Skin of body (tissue), 1 donor: ENCODE measurements at regions not wholly inside any gene's neighbourhood (a gene's known extent, or its start where the extent isn't known, plus 50 kb on each side); places are given as distances from the start of the nearest gene placed in this dataset.

Experiments used
- DNase-seq: peaks from one replicate; lab custom pipeline; 2025; lab: John Stamatoyannopoulos, UW

DNA sequence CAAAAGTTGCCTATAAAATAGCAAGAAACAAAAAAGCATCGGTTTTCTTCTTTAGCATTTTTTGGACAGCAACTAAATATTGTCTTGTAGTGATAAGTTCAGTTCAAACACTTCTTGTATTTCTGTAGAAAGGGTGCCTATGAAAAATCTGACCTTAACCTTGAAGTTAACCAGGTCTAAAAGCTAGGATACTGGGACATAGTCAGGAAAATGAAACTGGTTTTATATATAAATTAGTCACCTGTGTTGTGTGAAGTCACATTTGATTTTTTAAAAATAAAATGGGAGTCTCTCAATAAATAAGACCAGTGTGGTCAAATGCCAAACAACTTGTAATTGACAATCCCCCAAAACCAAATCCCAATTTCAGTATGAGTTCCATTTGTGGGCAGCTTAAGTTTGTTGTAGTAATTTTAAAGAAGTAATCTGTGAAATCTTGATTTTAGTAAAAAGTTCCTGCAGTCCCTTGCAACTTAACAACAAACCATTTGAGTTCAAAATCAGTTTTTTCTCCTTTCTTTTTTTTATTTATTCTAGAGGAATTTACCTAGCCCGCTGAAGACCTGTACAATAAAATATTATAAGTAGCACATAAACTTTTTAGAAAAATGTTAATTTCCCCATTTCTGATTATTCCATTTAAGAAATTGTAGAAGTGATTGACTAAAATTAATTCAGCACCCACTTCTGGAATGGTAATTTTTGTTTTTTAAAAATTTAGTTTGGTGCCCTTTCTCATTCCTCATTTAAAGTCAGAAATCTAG, 84.5 kb upstream of the PPARA start:
- DNase-seq, result no peak

- DNase-seq, result no peak
These were observed 83.6 kb upstream of the PPARA start for GRCh38 chr22:46066691-46067090.

DNA sequence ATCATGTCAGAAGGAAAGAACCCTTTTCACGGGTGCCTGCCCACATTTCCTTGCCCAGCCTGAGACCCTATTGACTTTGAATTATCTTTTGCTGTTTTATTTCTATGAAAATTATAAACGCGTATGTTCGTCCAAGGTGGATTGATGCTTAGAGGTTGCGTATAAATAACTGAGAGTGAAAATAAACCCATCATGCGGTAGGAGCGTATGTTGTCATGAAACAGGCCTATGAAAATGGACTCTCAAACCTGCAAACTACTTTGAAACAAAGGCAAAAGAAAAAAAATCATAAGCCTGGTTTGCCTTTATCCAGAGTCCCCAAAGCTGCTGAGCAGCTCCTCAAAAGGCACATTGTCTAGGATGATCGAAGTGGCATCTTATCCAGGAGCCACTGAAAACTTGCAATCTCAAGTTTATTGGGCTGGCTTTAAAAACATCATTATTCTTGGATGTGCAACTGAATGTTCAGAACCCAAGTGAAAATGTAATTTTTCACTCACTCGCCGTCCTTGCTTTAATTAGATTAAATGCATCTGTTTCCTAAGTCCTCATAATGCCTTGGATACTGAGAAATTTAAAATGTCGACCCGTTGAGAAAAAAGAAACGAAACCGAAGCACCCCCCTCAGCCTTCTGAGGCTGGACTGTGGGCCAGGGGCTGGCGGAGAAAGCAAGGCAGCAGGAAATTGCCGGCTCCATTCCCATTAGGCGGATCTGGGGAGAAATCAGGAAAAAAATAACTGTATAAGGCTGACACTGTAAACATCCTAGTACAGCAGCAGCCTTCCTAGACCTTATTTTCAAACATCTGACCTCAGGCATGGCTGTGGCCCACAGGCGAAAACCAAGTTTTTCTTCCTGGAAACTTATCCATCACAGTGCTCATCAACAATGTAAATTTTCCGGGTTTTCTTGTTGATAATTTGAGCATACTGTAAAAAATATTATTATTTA, 82.9 kb upstream of the PPARA start:
- no peak for DNase-seq

DNA sequence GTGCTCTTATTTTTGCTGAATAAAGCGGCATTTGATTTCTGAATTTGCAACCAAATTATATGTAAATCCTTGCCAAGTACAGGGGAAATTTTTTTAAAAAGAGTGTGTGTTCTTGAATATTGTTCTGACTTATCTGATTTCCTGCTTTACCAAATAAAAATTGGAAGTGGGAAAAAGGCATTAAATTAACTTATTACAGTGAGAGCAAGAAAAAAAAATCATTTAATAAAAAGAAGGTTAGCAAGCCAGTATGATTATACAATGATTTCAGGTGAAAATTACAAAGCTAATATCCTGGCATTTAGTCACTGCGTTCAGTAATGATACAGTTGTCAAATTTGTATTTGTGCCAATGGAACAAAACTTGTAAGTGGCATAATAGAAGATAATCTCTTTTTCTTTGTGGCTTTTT, 82.1 kb upstream of the PPARA start:
- DNase-seq, result no peak

DNA sequence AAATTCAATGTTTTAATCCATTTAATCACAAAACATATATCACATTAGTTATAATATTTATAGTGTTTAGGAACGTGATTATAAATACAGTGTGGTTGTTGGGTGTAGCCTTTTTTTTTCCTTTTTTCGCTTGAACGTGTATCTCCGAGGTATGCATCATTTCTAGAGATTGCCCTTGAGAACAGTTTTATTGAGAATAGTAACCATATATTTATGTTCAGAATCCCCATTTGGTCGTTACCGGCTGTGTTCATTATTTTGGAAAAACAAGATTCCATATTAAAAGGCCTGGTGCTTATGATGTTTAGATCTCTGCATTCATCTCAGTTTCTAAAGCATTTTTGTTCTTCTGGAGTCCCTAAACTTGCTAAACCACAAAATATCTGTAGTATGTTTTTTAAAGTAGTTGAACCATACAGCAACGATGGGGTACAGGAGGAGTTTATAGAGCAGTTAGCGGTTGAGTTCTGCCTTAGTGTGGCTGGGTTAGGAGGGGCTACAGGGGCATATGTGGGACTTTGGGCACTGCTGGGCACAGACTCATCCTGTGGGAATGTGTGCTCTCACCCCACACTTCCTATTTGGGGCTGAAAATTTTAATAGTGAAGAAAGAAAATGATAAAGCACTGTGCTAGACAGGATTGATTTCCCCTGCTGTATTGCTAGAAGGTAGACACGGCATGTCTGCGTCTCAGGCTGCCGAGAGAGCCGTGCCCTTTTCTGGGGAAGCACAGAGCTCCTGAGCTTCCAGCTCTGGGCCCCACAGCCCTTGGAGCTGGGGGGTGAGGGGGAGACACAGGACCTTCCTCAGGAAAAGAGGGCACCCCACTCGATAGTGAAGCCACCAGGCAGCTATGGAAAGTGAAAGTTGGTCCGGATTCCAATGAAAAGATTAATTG, 81.5 kb upstream of the PPARA start:
- DNase-seq, result no peak

- peak; percentile 61 for DNase-seq
These were observed 80.7 kb upstream of the PPARA start for GRCh38 chr22:46069521-46070214.

- no peak for DNase-seq
These were observed 80.0 kb upstream of the PPARA start for GRCh38 chr22:46070215-46070802.

DNA sequence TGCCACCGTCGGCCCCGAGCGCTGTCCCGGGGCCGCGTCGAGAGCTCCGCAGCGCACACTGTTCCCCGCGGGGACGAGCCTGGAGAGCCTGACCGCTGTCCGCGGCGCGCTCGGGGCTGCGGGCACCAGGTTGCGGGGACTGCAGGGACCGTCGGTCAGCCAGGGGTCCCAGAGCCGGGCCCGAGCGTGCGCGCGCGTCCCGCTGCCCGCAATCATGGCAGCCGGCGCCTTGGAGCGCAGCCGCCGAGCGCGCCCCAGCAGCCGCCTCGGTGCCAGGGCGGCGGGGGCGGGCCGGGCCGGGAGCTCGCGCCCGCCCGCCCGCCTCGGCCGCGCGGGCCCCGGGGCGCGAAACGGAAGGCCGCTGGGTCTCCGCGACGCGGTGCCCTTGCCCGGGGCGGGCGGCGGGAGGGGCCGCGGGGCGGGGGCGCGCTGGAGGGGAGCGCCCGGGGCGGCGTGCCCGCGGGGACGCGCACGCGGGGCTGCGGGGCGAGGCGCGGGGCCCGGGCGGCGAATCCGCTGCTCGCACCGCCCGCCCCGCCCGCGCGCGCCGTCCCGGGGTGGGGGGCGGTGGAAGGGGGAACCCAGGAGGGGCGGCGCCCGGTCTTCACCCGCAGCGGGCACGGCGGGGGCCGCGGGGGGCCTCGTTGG, 79.4 kb upstream of the PPARA start:
- peak; percentile 86 for DNase-seq

GRCh38 chr22:46071451-46072109, 78.7 kb upstream of the PPARA start:
- peak; percentile 86 for DNase-seq

DNA sequence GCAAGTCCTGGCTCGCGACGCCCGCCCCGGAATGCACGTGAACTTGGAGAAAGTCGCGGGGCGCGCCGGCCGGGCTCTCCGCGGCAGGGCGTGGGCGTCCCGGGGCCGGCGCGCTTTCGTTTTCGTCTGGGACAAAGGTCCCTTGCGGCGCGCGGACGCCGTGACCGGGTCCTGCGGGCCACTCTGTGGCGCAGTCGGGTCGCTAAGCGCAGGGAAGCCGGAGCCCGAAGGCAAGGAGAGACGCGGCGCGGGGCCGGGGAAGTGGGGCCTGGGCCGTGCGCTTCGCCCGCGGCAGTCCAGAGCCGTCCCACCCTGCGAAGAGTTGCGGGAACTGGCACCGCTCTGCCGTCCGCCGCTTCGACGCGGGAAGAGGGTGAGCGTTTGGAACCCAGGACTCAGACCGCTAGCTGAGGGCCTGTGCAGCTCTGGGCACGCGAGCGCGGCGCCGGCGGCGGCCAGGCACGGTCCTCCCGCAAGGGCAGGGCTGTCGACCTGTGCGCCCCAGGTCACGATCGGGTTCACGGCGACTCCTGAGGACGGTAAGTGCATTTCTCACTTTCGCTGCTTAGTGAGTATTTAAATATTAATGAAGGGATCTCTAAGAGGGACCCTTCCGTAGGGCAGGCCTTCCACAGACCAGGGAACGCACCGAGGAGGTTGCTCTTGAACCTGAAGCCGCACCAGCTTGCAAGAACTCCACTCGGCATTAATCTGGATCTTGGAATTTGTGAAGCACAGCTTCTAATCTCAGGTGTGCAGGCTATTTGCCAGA, 78.0 kb upstream of the PPARA start:
- DNase-seq, result no peak

- no peak for DNase-seq
These were observed 77.2 kb upstream of the PPARA start for GRCh38 chr22:46072981-46073682.

GRCh38 chr22:46073683-46074504, 76.4 kb upstream of the PPARA start:
- peak; percentile 23 for DNase-seq

GRCh38 chr22:46074771-46075551, 75.4 kb upstream of the PPARA start:
- DNase-seq, result no peak

DNA sequence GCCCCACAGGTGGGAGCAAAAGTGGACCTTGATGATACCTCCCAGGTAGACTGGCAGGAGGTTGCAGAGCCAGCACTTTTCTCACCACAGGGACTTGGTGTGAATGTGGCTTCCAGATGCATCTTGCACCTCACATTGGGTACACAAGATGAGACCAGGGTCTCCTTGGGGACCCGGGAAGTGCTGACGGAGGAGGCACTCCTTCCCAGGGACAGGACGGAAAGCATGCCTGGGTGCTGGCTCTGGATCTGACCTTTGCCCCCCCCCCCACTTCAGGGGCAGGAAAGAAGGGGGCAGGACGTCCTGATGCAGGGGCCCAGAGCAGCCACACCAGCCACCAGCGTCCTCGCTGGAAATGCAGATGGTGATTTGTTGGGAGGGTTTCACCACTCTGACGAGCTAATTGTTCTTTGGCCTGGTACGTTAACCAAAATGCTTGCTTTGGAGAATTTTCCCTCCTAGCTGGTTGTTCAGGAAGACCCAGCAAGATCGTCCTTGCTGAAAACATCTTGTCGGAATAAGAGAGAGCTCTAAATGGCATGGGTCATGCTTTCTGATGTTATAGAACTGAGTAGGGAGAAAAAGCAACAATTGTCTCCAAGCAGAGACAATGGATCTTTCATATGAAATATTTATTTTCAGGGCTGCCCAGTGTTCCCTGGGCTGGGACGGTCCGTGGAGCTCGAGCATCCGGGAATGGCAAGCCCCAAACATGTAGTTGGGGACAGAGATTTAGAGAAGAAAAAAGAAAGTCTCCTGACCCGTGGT, 74.4 kb upstream of the PPARA start:
- no peak for DNase-seq

- DNase-seq, result no peak
These were observed 73.5 kb upstream of the PPARA start for GRCh38 chr22:46076651-46077339.
